ENCODE measurements at regions not wholly inside any gene's neighbourhood (a gene's known extent, or its start where the extent isn't known, plus 50 kb on each side); places are given as distances from the start of the nearest gene placed in this dataset.

DNA sequence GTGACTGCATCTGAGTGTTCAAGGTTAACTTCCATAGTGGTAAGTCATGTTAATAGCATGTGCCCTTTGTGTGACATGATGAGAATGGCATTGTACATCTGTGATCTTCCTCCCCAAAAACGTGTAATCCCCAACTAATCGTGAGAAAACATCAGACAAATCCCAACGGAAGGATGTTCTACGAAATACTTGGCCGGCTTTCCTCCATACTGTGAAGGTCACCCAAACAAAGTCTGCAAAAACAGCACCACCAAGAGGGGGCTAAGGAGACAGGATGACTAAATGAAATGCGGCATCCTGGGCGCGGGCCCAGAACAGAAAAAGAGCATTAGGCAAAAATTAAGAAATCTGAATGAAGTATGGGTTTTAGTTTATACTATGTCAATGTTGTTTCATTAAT is 81.8 kb downstream of the MED10 start:
- TF ChIP-seq, protein P1, sequence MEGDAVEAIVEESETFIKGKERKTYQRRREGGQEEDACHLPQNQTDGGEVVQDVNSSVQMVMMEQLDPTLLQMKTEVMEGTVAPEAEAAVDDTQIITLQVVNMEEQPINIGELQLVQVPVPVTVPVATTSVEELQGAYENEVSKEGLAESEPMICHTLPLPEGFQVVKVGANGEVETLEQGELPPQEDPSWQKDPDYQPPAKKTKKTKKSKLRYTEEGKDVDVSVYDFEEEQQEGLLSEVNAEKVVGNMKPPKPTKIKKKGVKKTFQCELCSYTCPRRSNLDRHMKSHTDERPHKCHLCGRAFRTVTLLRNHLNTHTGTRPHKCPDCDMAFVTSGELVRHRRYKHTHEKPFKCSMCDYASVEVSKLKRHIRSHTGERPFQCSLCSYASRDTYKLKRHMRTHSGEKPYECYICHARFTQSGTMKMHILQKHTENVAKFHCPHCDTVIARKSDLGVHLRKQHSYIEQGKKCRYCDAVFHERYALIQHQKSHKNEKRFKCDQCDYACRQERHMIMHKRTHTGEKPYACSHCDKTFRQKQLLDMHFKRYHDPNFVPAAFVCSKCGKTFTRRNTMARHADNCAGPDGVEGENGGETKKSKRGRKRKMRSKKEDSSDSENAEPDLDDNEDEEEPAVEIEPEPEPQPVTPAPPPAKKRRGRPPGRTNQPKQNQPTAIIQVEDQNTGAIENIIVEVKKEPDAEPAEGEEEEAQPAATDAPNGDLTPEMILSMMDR (conservative IDR thresholded peaks at IDR 0.05; ENCODE audit: low read depth, low read length) = peak; percentile 40; the same call in 1 of the 2 replicates
- no peak for TF ChIP-seq EZH2 (IDR thresholded peaks at IDR 0.05; ENCODE audit: low read length, unreplicated experiment)

Data from PC-3 (cell line).